Stimulated activated naive CD8-positive, alpha-beta T cell treated with anti-CD3 and anti-CD28 coated beads, Interleukin-15, Interleukin-2, amounts not matched to agents 100 U/mL and 50 U/mL, for 24 hours (primary cell): ENCODE measurements at regions not wholly inside any gene's neighbourhood (a gene's known extent, or its start where the extent isn't known, plus 50 kb on each side); places are given as distances from the start of the nearest gene placed in this dataset.

Source experiments
- ATAC-seq: fragments of 150-1000 bp; cut with Tn5 transposase; one replicate; pipeline ENCODE4 v1.10.0; 2021
- DNase-seq: peaks from one replicate; pipeline ENCODE4 v3.0.0; 2021

GRCh38 chr5:124263680-124264491 lies 482.6 kb downstream of the ZNF608 start:
- no peak for ATAC-seq
- no peak for DNase-seq

- DNase-seq (no peak), ATAC-seq (no peak)
These were observed 483.4 kb downstream of the ZNF608 start for GRCh38 chr5:124262991-124263571.

DNA sequence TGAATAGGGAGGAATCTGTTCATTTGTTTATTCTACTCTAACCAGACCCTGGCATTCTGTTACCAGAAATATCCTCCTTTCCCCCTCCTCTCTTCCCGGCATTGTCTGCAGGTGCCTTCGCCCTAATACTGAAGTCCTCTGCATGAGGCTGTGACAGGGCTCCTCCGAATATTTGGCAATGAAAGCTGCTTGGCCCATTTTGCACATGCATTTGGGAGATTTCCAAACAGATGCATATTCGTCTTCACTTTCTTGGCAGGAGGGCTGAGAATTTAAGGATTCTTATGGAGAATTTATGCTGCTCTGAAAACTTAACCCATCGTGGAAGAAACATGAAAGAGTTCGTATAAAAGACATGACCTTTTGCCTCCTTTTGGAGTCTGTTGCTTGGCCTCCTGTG lies 484.0 kb downstream of the ZNF608 start:
- ATAC-seq (no peak), DNase-seq (no peak)

DNA sequence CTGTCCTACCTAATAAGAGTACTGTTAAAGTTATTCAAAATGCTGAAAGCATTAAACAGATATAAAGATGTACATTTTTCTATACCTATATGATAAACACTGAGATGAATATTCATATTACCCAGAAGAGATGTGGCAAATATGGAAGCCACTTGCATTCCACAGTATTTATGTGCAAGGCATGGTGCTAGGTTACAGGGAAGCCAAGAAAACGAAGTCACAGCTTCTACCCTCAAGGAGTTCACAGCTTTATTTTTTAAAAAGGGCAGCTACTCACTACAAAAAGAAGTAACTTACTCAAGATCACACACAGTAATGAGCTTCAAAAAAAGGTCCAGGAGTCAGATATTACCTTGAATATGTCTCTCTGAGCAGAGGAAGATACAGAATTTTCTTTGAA lies 484.6 kb downstream of the ZNF608 start:
- DNase-seq (no peak), ATAC-seq (no peak)

GRCh38 chr5:124260921-124261515 lies 485.4 kb downstream of the ZNF608 start:
- DNase-seq = no peak
- no peak for ATAC-seq

DNA sequence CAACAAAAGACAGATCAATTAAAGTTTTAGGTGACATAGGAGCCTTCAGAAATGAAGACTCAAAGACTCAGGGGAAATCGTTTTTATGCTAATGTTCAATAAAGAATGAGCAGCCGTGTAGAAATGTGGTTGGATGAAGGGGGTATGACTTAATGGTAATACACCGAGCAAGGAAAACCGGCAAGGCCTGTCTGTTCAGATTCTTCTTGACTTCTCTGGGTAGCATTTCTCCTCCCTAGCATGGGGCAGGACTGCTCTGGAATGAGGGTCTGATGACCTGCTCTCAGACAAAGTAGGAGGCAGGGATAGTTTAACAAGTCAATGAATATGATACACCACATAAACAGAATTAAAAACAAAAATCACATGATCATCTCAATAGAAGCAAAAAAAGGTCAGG lies 487.4 kb downstream of the ZNF608 start:
- no peak for ATAC-seq
- no peak for DNase-seq

- ATAC-seq (no peak), DNase-seq (no peak)
These were observed 489.4 kb downstream of the ZNF608 start for GRCh38 chr5:124257048-124257447.

DNA sequence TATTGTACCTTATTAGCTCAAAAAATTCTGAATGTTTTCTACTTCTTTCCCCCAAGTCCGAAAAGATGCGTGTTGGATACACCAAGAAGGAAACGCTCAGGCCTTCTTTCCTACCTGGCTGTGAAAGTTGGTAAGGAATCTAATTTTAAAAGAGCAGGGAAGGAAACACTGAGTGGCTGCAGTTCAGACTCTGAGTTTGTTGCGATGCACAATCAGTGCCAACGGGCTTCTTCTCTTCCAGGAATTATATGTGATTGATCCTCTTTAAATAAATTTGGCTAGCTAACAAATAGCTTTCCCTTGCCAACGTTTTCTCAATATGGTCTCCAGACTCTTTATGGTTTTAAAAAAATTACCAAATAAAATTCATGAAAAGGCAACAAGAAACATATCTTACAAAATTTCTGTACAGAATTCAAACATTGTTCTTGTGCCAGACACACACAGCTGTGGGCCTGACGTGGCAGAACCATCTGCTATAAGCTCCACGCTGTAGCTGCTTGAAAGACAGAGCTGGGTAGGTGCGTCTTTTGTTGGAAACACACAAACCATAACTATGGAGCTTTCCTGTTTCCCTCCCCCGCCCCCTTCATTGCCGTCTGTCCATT lies 493.1 kb downstream of the ZNF608 start:
- ATAC-seq (no peak), DNase-seq (no peak)

DNA sequence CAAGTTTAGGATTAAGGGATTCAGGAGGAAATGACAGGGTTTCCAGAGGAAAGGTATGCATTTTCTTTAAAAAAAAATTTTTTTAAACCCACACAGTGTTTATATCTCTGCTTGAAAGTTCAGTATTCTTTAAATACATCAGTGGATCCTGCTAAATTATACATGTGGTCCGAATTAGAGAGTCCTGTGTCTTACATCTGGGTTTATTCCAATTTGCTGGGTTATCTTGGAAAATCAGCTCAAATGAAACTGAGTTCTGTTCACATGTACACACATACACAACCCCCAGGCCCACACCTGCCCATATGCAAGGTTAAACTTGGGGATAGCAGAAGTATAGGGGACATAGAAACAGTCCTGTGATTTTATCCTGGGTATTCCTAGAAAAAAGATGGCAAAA lies 493.7 kb downstream of the ZNF608 start:
- DNase-seq (no peak), ATAC-seq (no peak)

DNA sequence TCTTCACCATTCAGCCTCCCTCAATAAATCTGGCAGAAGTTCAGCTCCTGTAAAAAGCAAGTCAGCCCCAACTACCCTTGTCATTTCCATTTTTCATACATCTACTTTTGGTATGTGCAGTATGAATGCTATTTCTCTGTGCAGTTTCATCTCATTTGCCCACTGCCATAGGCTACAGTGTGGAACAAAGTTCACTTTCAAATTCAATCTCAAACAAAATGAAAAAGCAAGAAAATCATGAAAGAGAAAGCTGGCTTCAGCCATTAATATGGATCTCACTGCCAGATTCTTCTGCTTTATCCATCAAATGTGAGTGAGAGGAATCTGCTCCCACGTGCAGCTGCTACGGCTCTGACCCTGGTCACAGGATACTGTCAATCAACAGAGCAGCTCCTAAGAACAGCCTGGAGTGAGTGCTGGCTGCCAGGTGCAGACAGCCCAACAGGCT lies 494.2 kb downstream of the ZNF608 start:
- ATAC-seq (no peak), DNase-seq (no peak)

- ATAC-seq = no peak
- no peak for DNase-seq
These were observed 501.2 kb downstream of the ZNF608 start for GRCh38 chr5:124245276-124245675.

GRCh38 chr5:124240732-124241131 lies 505.7 kb downstream of the ZNF608 start:
- DNase-seq = no peak
- no peak for ATAC-seq

DNA sequence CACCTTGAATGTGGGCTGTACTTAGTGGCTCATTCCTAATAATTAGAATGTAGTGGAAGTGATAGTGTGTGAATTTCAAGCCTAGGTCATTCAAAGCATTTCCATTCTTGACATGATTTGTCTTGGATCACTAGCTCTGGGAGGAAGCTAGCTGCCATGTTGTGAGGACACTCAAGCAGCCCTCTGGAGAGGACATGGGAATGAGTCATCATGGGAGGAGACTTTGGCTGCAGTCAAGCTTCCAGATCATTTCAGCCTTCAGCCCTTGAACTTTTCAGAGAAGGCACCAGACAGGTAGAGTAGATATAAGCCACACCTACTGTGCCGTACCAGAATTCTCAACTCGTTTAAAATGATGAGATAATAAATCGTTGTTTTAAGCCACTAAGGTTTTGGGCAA lies 506.9 kb downstream of the ZNF608 start:
- DNase-seq (no peak), ATAC-seq (no peak)

GRCh38 chr5:124238350-124238749 lies 508.1 kb downstream of the ZNF608 start:
- ATAC-seq (no peak), DNase-seq (no peak)

DNA sequence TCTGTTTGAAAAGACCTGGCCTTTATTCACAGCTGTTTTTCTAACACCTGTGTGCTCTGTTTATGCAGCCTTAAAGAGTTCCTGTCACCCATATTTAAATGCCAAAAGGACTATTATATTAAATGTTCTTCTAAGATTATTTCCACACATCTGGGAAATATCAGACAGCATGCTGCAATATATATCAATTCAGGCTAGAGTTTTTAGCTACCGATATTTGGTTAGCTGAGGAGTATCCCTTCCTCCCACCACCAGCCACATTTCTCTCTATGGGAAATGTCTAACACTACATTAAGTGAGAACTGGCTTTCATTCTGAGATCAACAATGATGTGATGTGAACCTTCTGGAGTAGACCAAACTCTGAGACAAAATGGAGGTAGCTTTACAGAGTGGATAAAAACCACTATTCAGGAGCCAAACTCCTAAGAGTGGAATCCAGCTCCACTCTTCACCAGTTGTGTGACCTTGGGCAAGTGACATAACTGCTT lies 509.2 kb downstream of the ZNF608 start:
- ATAC-seq = no peak
- no peak for DNase-seq

GRCh38 chr5:124236361-124237205 lies 509.9 kb downstream of the ZNF608 start:
- DNase-seq (no peak), ATAC-seq (no peak)

GRCh38 chr5:124235576-124235975 lies 510.9 kb downstream of the ZNF608 start:
- ATAC-seq (no peak), DNase-seq (no peak)

GRCh38 chr5:124234770-124235562 lies 511.5 kb downstream of the ZNF608 start:
- no peak for ATAC-seq
- no peak for DNase-seq

DNA sequence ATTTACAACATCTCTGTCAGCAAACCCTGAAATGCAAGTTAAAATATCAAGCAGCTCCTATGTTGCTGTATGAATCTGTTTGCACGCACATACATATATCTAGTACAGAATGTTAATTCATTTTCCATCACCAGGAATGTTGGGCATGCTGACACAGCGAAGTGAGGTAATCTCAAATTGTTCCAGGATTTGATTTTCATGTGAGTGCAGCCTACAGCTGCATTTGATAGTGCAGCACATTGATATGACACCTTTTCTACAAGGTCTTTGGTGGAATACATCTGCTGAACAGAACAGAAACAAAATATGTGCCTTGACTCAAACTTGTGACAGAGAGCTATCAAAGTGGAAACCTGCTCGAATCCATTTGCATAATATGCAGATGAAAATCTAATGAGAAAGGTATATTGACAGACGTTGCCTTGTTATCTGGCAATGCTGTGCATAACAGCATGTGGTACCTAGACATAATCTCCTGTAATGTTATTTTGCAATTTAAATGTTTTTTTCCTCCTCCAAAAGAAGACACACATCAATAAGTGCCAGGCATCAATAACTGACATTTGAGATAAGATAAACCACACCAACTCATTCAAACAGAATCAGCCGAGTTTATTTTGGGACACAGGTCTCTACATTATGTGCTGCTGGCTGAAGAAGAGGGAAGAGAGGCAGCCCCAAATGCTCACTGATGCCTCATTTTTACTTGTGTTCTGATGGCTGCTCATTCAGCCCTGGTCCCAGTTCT lies 512.2 kb downstream of the ZNF608 start:
- DNase-seq = no peak
- ATAC-seq = no peak

DNA sequence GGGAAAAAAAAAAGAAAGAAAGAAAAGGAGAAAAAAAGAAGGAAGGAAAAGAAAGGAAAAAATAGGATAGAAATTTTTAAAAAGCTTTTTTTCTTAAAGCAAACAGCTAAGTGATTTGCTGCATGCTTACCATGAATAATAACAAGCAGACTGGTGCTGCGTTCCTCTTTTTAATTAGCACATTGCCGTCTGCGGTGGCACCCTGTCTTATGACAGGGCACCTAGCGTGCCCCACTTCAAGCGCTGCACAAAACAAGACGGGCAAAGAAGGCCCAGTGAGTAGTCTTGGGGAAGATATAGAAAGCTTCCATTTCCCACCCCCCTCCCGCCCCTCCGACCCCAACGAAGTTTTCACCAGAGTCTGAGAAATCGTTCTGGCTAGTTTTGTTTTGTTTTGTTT lies 513.9 kb downstream of the ZNF608 start:
- no peak for DNase-seq
- ATAC-seq = no peak
